Kidney epithelial cell (primary cell): ENCODE measurements at regions not wholly inside any gene's neighbourhood (a gene's known extent, or its start where the extent isn't known, plus 50 kb on each side); places are given as distances from the start of the nearest gene placed in this dataset.
"Not testable (repeated sequence)": the region's sequence is repeated elsewhere in the genome, so short reads cannot be mapped to it uniquely, and the experiment has no call there.

Experiments used
- DNase-seq: peaks from one replicate; pipeline ENCODE4 v3.0.0-alpha.2; 2010; ENCODE audit warnings: low read depth
- H3K27me3 ChIP-seq: 2 replicates; pipeline ENCODE4 v1.6.0; 2011; ENCODE audit warnings: low read length; ENCODE audit not compliant: control insufficient read depth, insufficient read depth
- H3K36me3 ChIP-seq: 2 replicates; pipeline ENCODE4 v1.5.1; 2011; ENCODE audit warnings: low read length; ENCODE audit not compliant: control insufficient read depth, insufficient read depth
- H3K4me3 ChIP-seq: 2 replicates; pipeline ENCODE4 v1.5.1; 2011; ENCODE audit warnings: low read depth, mild to moderate bottlenecking, control low read depth, low read length
- CTCF ChIP-seq: IDR thresholded peaks from 2 replicates; pipeline ENCODE4 v1.5.1; 2011; ENCODE audit warnings: mild to moderate bottlenecking, moderate library complexity, low read length, control low read depth, inconsistent platforms; ENCODE audit not compliant: insufficient read depth, poor library complexity, severe bottlenecking

- Histone ChIP-seq H3K36me3 (no peaks in the 10 kb centered on the region), H3K4me3 (no peak overlapping the region), H3K27me3 (peaks cover 47% of the 10 kb centered on the region)
- DNase-seq: no peak
- TF ChIP-seq CTCF: no peak
Measured at GRCh38 chr6:27558028-27558724, 85.3 kb upstream of the ZNF184 start.

GRCh38 chr6:27556406-27556805, 83.5 kb upstream of the ZNF184 start:
- Histone ChIP-seq H3K4me3 (no peak overlapping the region), H3K36me3 (no peaks in the 10 kb centered on the region), H3K27me3 (peaks cover 36% of the 10 kb centered on the region)
- no peak for TF ChIP-seq CTCF
- DNase-seq: no peak

- Histone ChIP-seq H3K36me3 (no peaks in the 10 kb centered on the region), H3K27me3 (peaks cover 22% of the 10 kb centered on the region), H3K4me3 (no peak overlapping the region)
- no peak for TF ChIP-seq CTCF
- no peak for DNase-seq
Measured at GRCh38 chr6:27553123-27553904, 80.4 kb upstream of the ZNF184 start.

GRCh38 chr6:27551607-27552006, 78.7 kb upstream of the ZNF184 start:
- no peaks in the 10 kb centered on the region for H3K36me3 ChIP-seq
- H3K27me3 ChIP-seq: peaks cover 6% of the 10 kb centered on the region
- H3K4me3 ChIP-seq: no peak overlapping the region
- no peak for DNase-seq
- TF ChIP-seq CTCF: no peak

GRCh38 chr6:27550692-27551091, 77.8 kb upstream of the ZNF184 start:
- Histone ChIP-seq H3K36me3 (no peaks in the 10 kb centered on the region), H3K4me3 (no peak overlapping the region), H3K27me3 (peaks cover 3% of the 10 kb centered on the region)
- TF ChIP-seq CTCF: no peak
- no peak for DNase-seq

GRCh38 chr6:27549241-27549598, 76.3 kb upstream of the ZNF184 start:
- H3K36me3 ChIP-seq, H3K4me3 ChIP-seq, H3K27me3 ChIP-seq, DNase-seq: not testable (repeated sequence)
